ENCODE measurements at regions not wholly inside any gene's neighbourhood (a gene's known extent, or its start where the extent isn't known, plus 50 kb on each side); places are given as distances from the start of the nearest gene placed in this dataset.

DNA sequence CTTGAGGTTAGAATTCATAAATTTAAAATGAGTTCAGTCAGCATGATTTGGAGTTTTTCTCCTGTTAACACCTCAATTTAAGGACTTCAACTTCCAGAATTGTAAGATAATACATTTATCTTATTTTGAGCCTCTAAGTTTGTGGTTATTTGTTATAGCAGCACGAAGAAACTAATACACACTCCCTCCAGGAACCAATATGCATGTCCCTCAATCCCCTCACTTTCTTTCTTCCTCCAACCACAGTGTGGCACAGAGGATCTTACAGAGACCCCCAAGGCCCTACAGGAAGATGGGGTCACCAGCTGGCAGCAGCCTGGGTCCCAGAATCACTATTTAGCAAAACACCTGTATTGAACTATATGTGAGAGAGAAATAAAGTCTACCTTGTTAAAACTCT is 242.0 kb downstream of the RAD51AP2 start:
- DNase-seq = no peak
- H3K27ac Mint-ChIP-seq = no peak overlapping the region
- Histone ChIP-seq H3K14ac (ENCODE audit: insufficient read depth, low read length) (no peak overlapping the region), H3K9ac (ENCODE audit: extremely low read depth, insufficient read length, low read length) (no peak overlapping the region), H4K20me1 (ENCODE audit: control insufficient read depth, insufficient read depth, insufficient read length) (no peaks in the 10 kb centered on the region), H2AFZ (ENCODE audit: low read length) (no peak overlapping the region), H3K27ac (ENCODE audit: insufficient read length, low read depth, low read length) (no peak overlapping the region), H3K4me2 (ENCODE audit: insufficient read depth, insufficient read length, low read length) (no peak overlapping the region), H3K23me2 (ENCODE audit: insufficient read length, low read depth, low read length, poor library complexity, severe bottlenecking) (no peaks in the 10 kb centered on the region), H3K27me3 (ENCODE audit: insufficient read depth, low read length) (no peaks in the 10 kb centered on the region), H4K8ac (replicated peaks; ENCODE audit: insufficient read length, low read depth, low read length) (no peak overlapping the region), H3K79me2 (ENCODE audit: insufficient read depth, low read length) (no peaks in the 10 kb centered on the region), H4K5ac (ENCODE audit: insufficient read length, low read depth, low read length) (no peak overlapping the region), H2BK12ac (ENCODE audit: insufficient read length, low read depth, low read length) (no peak overlapping the region), H2AK5ac (ENCODE audit: insufficient read length, low read length) (no peak overlapping the region), H3K79me1 (ENCODE audit: insufficient read depth, low read depth, low read length, poor library complexity, severe bottlenecking) (no peaks in the 10 kb centered on the region), H3K56ac (ENCODE audit: insufficient read length, low read depth, low read length) (no peak overlapping the region), H3T11ph (ENCODE audit: low read length) (no peak overlapping the region), H2BK20ac (ENCODE audit: low read depth, low read length, poor library complexity, severe bottlenecking) (no peak overlapping the region), H3K4ac (ENCODE audit: low read depth, low read length) (no peak overlapping the region), H2BK15ac (ENCODE audit: low read depth, low read length) (no peak overlapping the region), H3K18ac (ENCODE audit: insufficient read length, low read depth, low read length) (no peak overlapping the region), H3K9me3 (ENCODE audit: control insufficient read depth, low read depth, low read length) (no peaks in the 10 kb centered on the region), H3K23ac (ENCODE audit: insufficient read length, low read depth, low read length) (no peak overlapping the region), H4K91ac (ENCODE audit: insufficient read length, low read depth, low read length) (no peak overlapping the region), H2BK120ac (ENCODE audit: low read depth, low read length, poor library complexity, severe bottlenecking) (no peak overlapping the region), H3K4me1 (ENCODE audit: insufficient read depth, low read length) (no peaks in the 10 kb centered on the region), H2BK5ac (ENCODE audit: insufficient read length, low read length) (no peak overlapping the region)
- H3K36me3 Mint-ChIP-seq (ENCODE audit: insufficient read depth in 1 of 3, low read depth in 3 of 3) = no peaks in the 10 kb centered on the region
- TF ChIP-seq, protein P1, sequence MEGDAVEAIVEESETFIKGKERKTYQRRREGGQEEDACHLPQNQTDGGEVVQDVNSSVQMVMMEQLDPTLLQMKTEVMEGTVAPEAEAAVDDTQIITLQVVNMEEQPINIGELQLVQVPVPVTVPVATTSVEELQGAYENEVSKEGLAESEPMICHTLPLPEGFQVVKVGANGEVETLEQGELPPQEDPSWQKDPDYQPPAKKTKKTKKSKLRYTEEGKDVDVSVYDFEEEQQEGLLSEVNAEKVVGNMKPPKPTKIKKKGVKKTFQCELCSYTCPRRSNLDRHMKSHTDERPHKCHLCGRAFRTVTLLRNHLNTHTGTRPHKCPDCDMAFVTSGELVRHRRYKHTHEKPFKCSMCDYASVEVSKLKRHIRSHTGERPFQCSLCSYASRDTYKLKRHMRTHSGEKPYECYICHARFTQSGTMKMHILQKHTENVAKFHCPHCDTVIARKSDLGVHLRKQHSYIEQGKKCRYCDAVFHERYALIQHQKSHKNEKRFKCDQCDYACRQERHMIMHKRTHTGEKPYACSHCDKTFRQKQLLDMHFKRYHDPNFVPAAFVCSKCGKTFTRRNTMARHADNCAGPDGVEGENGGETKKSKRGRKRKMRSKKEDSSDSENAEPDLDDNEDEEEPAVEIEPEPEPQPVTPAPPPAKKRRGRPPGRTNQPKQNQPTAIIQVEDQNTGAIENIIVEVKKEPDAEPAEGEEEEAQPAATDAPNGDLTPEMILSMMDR (conservative IDR thresholded peaks at IDR 0.05) = no peak
- H3K9me3 Mint-ChIP-seq = peaks cover 3 to 4% of the 10 kb centered on the region in 2 experiments; a peak in 3 of 5 replicates
- no peaks in the 10 kb centered on the region for H3K27me3 Mint-ChIP-seq (ENCODE audit: low read depth)
- H3K4me3 Mint-ChIP-seq = no peak overlapping the region
- WGBS (ENCODE audit: extremely low coverage, insufficient read length, low lambda C conversion rate) = no CpG with 5 or more reads among the region's 1 CpG
- H3K4me1 Mint-ChIP-seq = no peaks in the 10 kb centered on the region

Data from H9 (cell line).